RWPE1 (cell line): ENCODE measurements at regions not wholly inside any gene's neighbourhood (a gene's known extent, or its start where the extent isn't known, plus 50 kb on each side); places are given as distances from the start of the nearest gene placed in this dataset.

ENCODE experiments used
- CTCF ChIA-PET: fragments of 350-600 bp; sonication (Branson Sonifier 250); formaldehyde crosslinking; extraction: SDS; loops from one replicate; lab custom pipeline; 2021; lab: Yijun Ruan, JAX
- POLR2A ChIA-PET: fragments of 400-600 bp; formaldehyde crosslinking; extraction: SDS; loops from one replicate; lab custom pipeline; 2020; ENCODE audit warnings: antibody characterized with exemption; ENCODE audit not compliant: low non-redundant PET; lab: Yijun Ruan, JAX
- DNase-seq: peaks from one replicate; pipeline ENCODE4 v3.0.0; 2012; ENCODE audit warnings: low spot score
- H3K27ac ChIP-seq: fragments of 450-650 bp; 2 replicates; pipeline ENCODE4 v1.5.1; 2017
- TF ChIP-seq, protein P1 (sequence below): fragments of 450-650 bp; conservative IDR thresholded peaks from 2 replicates; pipeline ENCODE4 v1.5.1; 2017; ENCODE audit warnings: low read depth, mild to moderate bottlenecking

DNA sequence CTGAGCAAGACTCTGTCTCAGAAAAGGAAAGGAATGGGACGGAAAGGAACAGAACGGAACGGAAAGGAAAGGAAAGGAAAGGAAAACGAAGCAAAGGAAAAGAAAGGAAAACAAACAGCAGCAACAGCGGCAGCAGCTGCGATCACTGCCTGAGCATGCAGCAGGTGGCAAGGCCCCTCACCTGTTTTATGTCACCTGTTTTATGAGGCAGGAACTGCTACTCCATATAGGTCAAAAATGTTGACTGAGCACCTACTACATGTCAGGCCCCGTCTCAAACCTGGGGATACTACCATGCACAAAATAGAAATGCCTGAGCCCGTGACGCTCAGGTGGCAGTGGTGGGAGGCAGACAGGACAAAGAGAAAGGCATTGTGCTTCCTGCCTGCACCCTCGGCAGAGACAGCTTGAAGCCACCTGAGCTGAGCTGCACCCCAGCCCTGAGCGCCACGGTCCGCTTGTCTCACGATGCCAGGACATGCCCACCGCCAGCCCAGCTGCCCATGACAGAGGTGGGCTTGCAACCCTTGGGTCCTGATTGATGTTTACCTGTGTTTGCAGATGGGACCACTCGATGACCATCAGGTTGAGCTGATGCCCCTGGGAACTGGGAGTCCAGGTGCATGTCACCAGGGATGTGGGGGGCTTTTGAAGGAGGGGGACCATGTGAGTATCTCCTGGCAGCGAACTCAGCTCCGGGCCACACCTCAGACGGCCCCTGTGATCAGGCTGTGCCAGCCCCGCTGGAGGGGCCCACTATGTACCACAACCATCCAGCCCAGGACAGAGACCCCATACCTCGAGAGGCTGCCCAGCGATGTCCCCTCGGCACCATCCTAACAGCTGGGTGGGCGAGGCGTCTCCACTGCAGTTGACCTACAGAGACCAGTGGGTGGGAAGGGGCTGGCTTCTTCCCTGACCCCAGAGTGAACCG is 77.4 kb downstream of the RMI2 start:
- ChIA-PET POLR2A (no interaction called here), CTCF (interaction anchor here (0.6 kb wide), 1 partner anchor 22 kb away, joined by 3 read pairs; no protein-coding TSS in a partner anchor)
- TF ChIP-seq, protein P1, sequence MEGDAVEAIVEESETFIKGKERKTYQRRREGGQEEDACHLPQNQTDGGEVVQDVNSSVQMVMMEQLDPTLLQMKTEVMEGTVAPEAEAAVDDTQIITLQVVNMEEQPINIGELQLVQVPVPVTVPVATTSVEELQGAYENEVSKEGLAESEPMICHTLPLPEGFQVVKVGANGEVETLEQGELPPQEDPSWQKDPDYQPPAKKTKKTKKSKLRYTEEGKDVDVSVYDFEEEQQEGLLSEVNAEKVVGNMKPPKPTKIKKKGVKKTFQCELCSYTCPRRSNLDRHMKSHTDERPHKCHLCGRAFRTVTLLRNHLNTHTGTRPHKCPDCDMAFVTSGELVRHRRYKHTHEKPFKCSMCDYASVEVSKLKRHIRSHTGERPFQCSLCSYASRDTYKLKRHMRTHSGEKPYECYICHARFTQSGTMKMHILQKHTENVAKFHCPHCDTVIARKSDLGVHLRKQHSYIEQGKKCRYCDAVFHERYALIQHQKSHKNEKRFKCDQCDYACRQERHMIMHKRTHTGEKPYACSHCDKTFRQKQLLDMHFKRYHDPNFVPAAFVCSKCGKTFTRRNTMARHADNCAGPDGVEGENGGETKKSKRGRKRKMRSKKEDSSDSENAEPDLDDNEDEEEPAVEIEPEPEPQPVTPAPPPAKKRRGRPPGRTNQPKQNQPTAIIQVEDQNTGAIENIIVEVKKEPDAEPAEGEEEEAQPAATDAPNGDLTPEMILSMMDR, result no peak
- no peak overlapping the region for H3K27ac ChIP-seq
- DNase-seq, result no peak

DNA sequence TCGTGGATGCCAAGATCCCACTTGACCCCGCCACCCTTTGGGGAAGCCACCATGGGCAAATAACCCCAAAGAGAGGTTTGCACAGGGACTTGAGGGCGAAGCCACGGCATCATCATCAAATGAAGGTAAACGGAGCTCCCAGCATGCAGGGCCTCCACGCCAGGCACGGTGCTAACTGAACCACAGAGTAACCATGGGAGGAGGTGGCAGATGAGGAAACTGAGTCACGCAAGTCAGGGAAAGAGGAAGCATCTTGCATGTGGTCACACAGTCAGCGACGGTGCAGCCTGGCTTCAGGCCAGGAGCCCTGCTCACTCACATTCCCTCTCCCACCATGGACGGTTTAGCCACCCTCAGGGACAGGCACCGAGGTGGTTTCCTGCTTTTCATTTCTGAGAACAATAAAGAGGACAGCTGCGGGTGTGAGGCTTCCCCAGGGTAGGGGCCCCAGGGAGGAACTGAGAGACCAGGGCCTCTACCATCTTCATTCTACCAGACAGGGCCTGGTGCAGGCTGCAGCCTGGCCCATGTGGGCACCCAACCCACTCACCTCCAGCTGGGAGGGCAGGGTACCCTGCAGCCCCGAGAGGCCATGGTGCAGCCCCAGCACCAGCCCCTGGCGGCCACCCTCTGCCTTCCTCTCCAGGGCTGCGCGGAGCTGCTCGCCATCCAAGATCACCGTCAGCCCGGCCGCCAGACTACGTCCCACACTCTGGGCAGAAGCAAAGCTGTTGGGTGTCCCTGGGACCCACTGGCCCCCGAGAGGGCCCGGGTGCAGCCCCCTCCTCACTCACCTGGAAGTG is 78.3 kb downstream of the RMI2 start:
- CTCF ChIA-PET, result interaction anchor here (0.8 kb wide), 1 partner anchor 189 kb away, joined by 5 read pairs; no protein-coding TSS in a partner anchor
- POLR2A ChIA-PET, result no interaction called here
- TF ChIP-seq, protein P1, result no peak
- no peak for DNase-seq
- no peak overlapping the region for H3K27ac ChIP-seq

DNA sequence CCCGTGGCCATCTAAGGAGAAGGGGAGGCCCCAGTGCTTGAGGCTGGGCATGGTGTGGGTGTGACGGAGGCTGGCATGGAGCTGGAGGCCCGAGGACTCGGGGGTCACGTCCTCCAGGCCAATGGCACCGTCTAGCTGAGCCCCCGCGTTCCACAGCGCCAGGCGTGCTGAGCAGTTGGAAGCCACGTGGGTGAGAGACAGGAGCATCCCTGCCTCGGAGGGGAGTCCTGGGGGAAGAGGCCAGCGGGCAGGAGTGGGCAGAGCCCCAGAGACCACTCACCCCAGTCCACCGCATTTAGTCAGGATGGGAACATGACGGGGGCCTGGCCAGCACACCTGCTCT is 78.8 kb downstream of the RMI2 start:
- TF ChIP-seq, protein P1, result no peak
- ChIA-PET CTCF (interaction anchor here (0.8 kb wide), 1 partner anchor 189 kb away, joined by 5 read pairs; no protein-coding TSS in a partner anchor), POLR2A (no interaction called here)
- H3K27ac ChIP-seq, result no peak overlapping the region
- no peak for DNase-seq

DNA sequence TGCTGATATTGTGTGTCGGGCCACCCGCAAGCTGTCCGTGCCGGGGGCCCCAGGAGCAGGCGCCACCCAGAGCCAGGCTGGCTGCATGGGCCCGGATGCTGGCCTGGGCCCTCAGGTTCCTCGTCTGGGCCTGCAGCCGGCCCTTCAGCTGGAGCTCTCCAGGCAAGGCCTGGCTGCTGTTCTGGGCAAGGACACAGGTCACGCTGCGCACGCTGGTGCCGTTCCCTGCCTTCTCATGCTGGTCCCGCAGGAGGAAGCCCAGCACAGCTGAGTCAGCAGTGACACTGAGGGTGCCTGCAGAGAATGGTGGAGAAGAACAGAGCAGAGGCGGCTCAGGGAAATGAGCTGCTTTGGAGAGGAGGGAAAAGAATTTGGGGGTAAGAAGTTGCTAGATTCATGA is 79.9 kb downstream of the RMI2 start:
- ChIA-PET POLR2A (no interaction called here), CTCF (interaction anchor here (0.7 kb wide), 2 partner anchors 10 to 29 kb away, joined by 3 to 4 read pairs; no protein-coding TSS in a partner anchor)
- no peak overlapping the region for H3K27ac ChIP-seq
- TF ChIP-seq, protein P1, result no peak
- DNase-seq, result no peak

DNA sequence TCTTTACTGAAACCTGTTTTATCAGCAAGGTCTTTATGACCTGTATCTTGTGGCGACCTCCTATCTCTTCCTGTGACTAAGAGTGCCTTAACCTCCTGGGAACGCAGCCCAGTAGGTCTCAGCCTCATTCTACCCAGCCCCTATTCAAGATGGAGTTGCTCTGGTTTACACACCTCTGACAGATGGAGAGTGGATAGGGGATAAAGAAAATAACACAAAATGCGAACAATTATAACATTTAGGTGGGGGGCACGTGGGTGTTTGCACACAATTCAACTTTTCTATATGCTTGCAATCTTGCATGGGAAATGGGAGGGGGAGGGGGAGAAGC is 83.3 kb downstream of the RMI2 start:
- no peak for DNase-seq
- CTCF ChIA-PET, result no interaction called here
- POLR2A ChIA-PET, result no interaction called here
- H3K27ac ChIP-seq, result no peak overlapping the region
- TF ChIP-seq, protein P1, result no peak

DNA sequence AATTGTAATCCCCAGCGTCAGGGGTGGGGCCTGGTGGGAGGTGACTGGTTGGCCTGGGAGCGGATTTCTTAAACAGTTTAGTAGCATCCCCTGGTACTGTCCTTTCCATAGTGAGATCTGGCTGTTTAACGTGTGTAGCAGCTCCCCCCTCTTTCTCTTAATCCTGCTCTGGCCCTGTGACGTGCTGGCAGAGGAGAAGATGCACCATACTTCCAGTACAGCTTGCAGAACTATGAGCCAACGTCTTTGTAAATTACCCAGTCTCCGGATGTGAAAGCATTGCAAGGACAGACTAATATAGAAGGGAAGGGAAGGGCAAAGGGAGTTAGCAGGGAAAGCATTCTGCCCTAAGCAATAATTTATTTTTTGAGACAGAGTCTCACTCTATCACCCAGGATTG is 83.9 kb downstream of the RMI2 start:
- POLR2A ChIA-PET, result no interaction called here
- DNase-seq, result no peak

More for the DNA sequence above, 83.9 kb downstream of the RMI2 start:
- CTCF ChIA-PET, result no interaction called here
- no peak overlapping the region for H3K27ac ChIP-seq
- TF ChIP-seq, protein P1, result no peak
